K562 (cell line): ENCODE measurements at regions not wholly inside any gene's neighbourhood (a gene's known extent, or its start where the extent isn't known, plus 50 kb on each side); places are given as distances from the start of the nearest gene placed in this dataset.

Source experiments
- C11orf30 ChIP-seq: fragments of 450-650 bp; IDR thresholded peaks from 2 replicates; pipeline ENCODE4 v1.6.1; 2016; ENCODE audit warnings: low read depth, mild to moderate bottlenecking
- HDAC3 ChIP-seq: fragments of 450-650 bp; IDR thresholded peaks from 2 replicates; pipeline ENCODE4 v1.6.1; 2018; ENCODE audit warnings: borderline replicate concordance, mild to moderate bottlenecking, moderate library complexity; ENCODE audit not compliant: partially characterized antibody
- POLR2AphosphoS5 ChIP-seq: IDR thresholded peaks from 2 replicates; pipeline ENCODE4 v1.6.1; 2011; ENCODE audit warnings: mild to moderate bottlenecking, low read depth, low read length, moderate library complexity; ENCODE audit not compliant: control insufficient read depth, insufficient read depth
- SIN3A ChIP-seq, 2 experiments: fragments of 150-350 bp in 1 of 2; IDR thresholded peaks; 2 replicates each; pipeline ENCODE4 v1.6.1; 2011 to 2016; ENCODE audit warnings: borderline replicate concordance in 2 of 2, low read depth in 2 of 2, low read length in 2 of 2, mild to moderate bottlenecking in 2 of 2, moderate library complexity in 2 of 2; ENCODE audit not compliant: control insufficient read depth in 1 of 2
- SP1 ChIP-seq: sonication (generic); formaldehyde crosslinking; IDR thresholded peaks from 2 replicates; pipeline ENCODE4 v1.8.1; 2022; ENCODE audit warnings: mild to moderate bottlenecking, missing genetic modification reagents
- TF ChIP-seq, protein P1 (sequence below): fragments of 150-350 bp; IDR thresholded peaks from 2 replicates; pipeline ENCODE4 v1.6.1; 2014; ENCODE audit warnings: low read depth, mild to moderate bottlenecking, low read length, borderline replicate concordance

DNA sequence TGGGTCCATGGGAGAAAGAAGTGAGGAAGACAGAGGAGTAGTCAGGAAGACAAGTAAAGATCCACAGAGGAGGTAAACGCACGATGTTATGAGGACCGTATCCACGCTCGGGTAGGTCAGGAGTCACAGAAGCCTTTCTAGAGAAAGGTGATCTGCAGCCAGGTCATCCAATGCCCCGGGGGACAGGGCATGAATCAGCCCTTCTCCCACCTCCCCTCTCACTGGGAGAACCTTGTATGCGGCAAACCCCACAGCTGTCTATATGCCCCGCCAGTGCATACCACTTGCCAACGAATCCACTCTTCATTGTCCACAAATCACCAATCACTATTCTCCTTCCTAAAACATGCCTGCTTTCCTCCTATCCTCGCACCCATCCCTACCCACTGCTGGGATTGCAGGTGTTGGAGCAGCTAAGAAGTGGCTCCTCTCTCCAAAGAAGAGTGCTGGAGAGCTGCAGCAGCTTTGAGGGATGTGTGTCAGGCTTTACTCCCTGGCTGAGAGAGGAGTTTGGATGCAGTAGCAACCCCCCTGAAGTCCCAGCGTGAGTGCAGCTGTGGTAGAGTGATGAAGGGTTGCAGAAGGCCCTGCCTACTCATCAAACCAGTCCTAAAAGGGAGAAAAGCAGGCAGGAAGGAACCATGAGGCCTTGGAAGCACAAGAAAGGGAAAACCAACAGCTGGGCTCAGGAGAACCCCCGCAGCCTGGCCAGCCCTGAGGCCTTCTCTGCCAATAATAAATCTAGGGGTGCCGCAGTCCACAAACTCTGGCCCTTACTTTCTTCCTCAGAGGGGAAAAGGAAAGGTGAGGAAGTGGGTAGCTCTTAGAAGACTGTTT lies 102.2 kb upstream of the GADD45A start (continued):
- TF ChIP-seq SIN3A (IDR thresholded peaks at IDR 0.05; ENCODE audit: borderline replicate concordance in 2 of 2, control insufficient read depth in 1 of 2, low read depth in 2 of 2, low read length in 2 of 2) (no peak), SP1 (no peak), C11orf30 (no peak), HDAC3 (no peak), POLR2AphosphoS5 (no peak)
- TF ChIP-seq, protein P1, sequence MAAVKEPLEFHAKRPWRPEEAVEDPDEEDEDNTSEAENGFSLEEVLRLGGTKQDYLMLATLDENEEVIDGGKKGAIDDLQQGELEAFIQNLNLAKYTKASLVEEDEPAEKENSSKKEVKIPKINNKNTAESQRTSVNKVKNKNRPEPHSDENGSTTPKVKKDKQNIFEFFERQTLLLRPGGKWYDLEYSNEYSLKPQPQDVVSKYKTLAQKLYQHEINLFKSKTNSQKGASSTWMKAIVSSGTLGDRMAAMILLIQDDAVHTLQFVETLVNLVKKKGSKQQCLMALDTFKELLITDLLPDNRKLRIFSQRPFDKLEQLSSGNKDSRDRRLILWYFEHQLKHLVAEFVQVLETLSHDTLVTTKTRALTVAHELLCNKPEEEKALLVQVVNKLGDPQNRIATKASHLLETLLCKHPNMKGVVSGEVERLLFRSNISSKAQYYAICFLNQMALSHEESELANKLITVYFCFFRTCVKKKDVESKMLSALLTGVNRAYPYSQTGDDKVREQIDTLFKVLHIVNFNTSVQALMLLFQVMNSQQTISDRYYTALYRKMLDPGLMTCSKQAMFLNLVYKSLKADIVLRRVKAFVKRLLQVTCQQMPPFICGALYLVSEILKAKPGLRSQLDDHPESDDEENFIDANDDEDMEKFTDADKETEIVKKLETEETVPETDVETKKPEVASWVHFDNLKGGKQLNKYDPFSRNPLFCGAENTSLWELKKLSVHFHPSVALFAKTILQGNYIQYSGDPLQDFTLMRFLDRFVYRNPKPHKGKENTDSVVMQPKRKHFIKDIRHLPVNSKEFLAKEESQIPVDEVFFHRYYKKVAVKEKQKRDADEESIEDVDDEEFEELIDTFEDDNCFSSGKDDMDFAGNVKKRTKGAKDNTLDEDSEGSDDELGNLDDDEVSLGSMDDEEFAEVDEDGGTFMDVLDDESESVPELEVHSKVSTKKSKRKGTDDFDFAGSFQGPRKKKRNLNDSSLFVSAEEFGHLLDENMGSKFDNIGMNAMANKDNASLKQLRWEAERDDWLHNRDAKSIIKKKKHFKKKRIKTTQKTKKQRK = no peak
- TF ChIP-seq, all 486 proteins: peak for 0
